ENCODE measurements at regions not wholly inside any gene's neighbourhood (a gene's known extent, or its start where the extent isn't known, plus 50 kb on each side); places are given as distances from the start of the nearest gene placed in this dataset.

GRCh38 chr5:130870691-130871090 is 294.4 kb downstream of the HINT1 start:
- Mint-ChIP-seq H3K36me3 (ENCODE audit: low read depth) (no peaks in the 10 kb centered on the region), H3K4me3 (no peak overlapping the region), H3K27ac (no peak overlapping the region), H3K27me3 (ENCODE audit: insufficient read depth) (no peaks in the 10 kb centered on the region), H3K9me3 (no peaks in the 10 kb centered on the region), H3K4me1 (peaks cover 2% of the 10 kb centered on the region)
- H3K4me3 ChIP-seq (ENCODE audit: low read length) = no peak overlapping the region
- H3K4me1 ChIP-seq (ENCODE audit: control insufficient read depth, insufficient read depth, low read length) = no peaks in the 10 kb centered on the region
- H3K27me3 ChIP-seq (ENCODE audit: control insufficient read depth, insufficient read depth, low read length, poor library complexity, severe bottlenecking) = no peaks in the 10 kb centered on the region
- H3K9me3 ChIP-seq (ENCODE audit: control insufficient read depth, low read length) = no peaks in the 10 kb centered on the region
- H3K27ac ChIP-seq (ENCODE audit: low read depth, low read length) = no peak overlapping the region
- TF ChIP-seq CTCF (conservative IDR thresholded peaks at IDR 0.05) = no peak
- H3K36me3 ChIP-seq (ENCODE audit: control insufficient read depth, insufficient read depth, low read length) = no peaks in the 10 kb centered on the region
- DNase-seq = no peak
- 95% methylated on average over 2 of the region's 2 CpGs; no CpG with 5 or more reads in 1 of the 2 experiments for WGBS, 2 experiments (ENCODE audit: insufficient coverage in 1 of 2, insufficient read length in 1 of 2)
- H3K9ac ChIP-seq (ENCODE audit: extremely low read depth, low read length, poor library complexity, severe bottlenecking) = no peak overlapping the region

GRCh38 chr5:130868186-130868840 is 296.7 kb downstream of the HINT1 start:
- Mint-ChIP-seq H3K4me1 (peaks cover 2% of the 10 kb centered on the region), H3K9me3 (peaks cover 18% of the 10 kb centered on the region), H3K4me3 (no peak overlapping the region), H3K27me3 (ENCODE audit: insufficient read depth) (no peaks in the 10 kb centered on the region), H3K36me3 (ENCODE audit: low read depth) (no peaks in the 10 kb centered on the region), H3K27ac (no peak overlapping the region)
- H3K27me3 ChIP-seq (ENCODE audit: control insufficient read depth, insufficient read depth, low read length, poor library complexity, severe bottlenecking) = no peaks in the 10 kb centered on the region
- no peaks in the 10 kb centered on the region for H3K4me1 ChIP-seq (ENCODE audit: control insufficient read depth, insufficient read depth, low read length)
- no peak for DNase-seq
- no peaks in the 10 kb centered on the region for H3K9me3 ChIP-seq (ENCODE audit: control insufficient read depth, low read length)
- 91 to 100% methylated on average over 1 of the region's 1 CpG for WGBS, 2 experiments (ENCODE audit: insufficient coverage in 1 of 2, insufficient read length in 1 of 2)
- no peaks in the 10 kb centered on the region for H3K36me3 ChIP-seq (ENCODE audit: control insufficient read depth, insufficient read depth, low read length)
- no peak overlapping the region for H3K4me3 ChIP-seq (ENCODE audit: low read length)
- TF ChIP-seq CTCF (conservative IDR thresholded peaks at IDR 0.05) = no peak
- H3K27ac ChIP-seq (ENCODE audit: low read depth, low read length) = no peak overlapping the region
- H3K9ac ChIP-seq (ENCODE audit: extremely low read depth, low read length, poor library complexity, severe bottlenecking) = no peak overlapping the region

- no peak overlapping the region for H3K27ac Mint-ChIP-seq
Observed at GRCh38 chr5:130845049-130845765, 319.8 kb downstream of the HINT1 start.

More at GRCh38 chr5:130845049-130845765, 319.8 kb downstream of the HINT1 start:
- no peak for DNase-seq
- Histone ChIP-seq H3K4me3 (ENCODE audit: low read length) (no peak overlapping the region), H3K27ac (ENCODE audit: low read depth, low read length) (no peak overlapping the region), H3K9me3 (ENCODE audit: control insufficient read depth, low read length) (no peaks in the 10 kb centered on the region), H3K27me3 (ENCODE audit: control insufficient read depth, insufficient read depth, low read length, poor library complexity, severe bottlenecking) (no peaks in the 10 kb centered on the region), H3K36me3 (ENCODE audit: control insufficient read depth, insufficient read depth, low read length) (no peaks in the 10 kb centered on the region), H3K4me1 (ENCODE audit: control insufficient read depth, insufficient read depth, low read length) (no peaks in the 10 kb centered on the region), H3K9ac (ENCODE audit: extremely low read depth, low read length, poor library complexity, severe bottlenecking) (no peak overlapping the region)
- H3K4me3 Mint-ChIP-seq = no peak overlapping the region
- no peaks in the 10 kb centered on the region for H3K27me3 Mint-ChIP-seq (ENCODE audit: insufficient read depth)
- no peaks in the 10 kb centered on the region for H3K4me1 Mint-ChIP-seq
- 41% methylated on average over 1 of the region's 1 CpG; no CpG with 5 or more reads in 1 of the 2 experiments for WGBS, 2 experiments (ENCODE audit: insufficient coverage in 1 of 2, insufficient read length in 1 of 2)
- H3K36me3 Mint-ChIP-seq (ENCODE audit: low read depth) = peaks cover 4% of the 10 kb centered on the region
- no peak for TF ChIP-seq CTCF (conservative IDR thresholded peaks at IDR 0.05)
- peaks cover 23% of the 10 kb centered on the region for H3K9me3 Mint-ChIP-seq

Data from endodermal cell (in vitro differentiated cells).